Activated T-cell treated with anti-CD3 and anti-CD28 coated beads, Interleukin-2, amount 50 U/mL, for 24 hours (primary cell): ENCODE measurements at regions not wholly inside any gene's neighbourhood (a gene's known extent, or its start where the extent isn't known, plus 50 kb on each side); places are given as distances from the start of the nearest gene placed in this dataset.

Experiments used
- DNase-seq: peaks from one replicate; pipeline ENCODE4 v3.0.0-alpha.2; 2020
- H3K27ac Mint-ChIP-seq: 2 replicates; pipeline ENCODE4 v1.8.0; 2020; ENCODE audit warnings: mild to moderate bottlenecking, mixed read lengths
- H3K27me3 Mint-ChIP-seq: 2 replicates; pipeline ENCODE4 v1.8.0; 2020; ENCODE audit warnings: mixed read lengths
- H3K36me3 Mint-ChIP-seq: 2 replicates; pipeline ENCODE4 v1.8.0; 2020; ENCODE audit warnings: low read depth, mixed read lengths
- H3K4me1 Mint-ChIP-seq: 2 replicates; pipeline ENCODE4 v1.8.0; 2020; ENCODE audit warnings: low read depth, mixed read lengths
- H3K4me3 Mint-ChIP-seq: 2 replicates; pipeline ENCODE4 v1.8.0; 2020; ENCODE audit warnings: mild to moderate bottlenecking, moderate library complexity, mixed read lengths
- H3K9me3 Mint-ChIP-seq: 2 replicates; pipeline ENCODE4 v1.8.0; 2020; ENCODE audit warnings: mixed read lengths

GRCh38 chr5:135089912-135090311 lies 55.9 kb upstream of the PITX1 start:
- Mint-ChIP-seq H3K27ac (no peak overlapping the region), H3K4me3 (no peak overlapping the region), H3K27me3 (peaks cover 23% of the 10 kb centered on the region), H3K9me3 (no peaks in the 10 kb centered on the region), H3K4me1 (no peaks in the 10 kb centered on the region), H3K36me3 (no peaks in the 10 kb centered on the region)
- no peak for DNase-seq

GRCh38 chr5:135088911-135089310 lies 54.9 kb upstream of the PITX1 start:
- no peak for DNase-seq
- no peak overlapping the region for H3K27ac Mint-ChIP-seq
- no peaks in the 10 kb centered on the region for H3K9me3 Mint-ChIP-seq
- no peak overlapping the region for H3K4me3 Mint-ChIP-seq
- no peaks in the 10 kb centered on the region for H3K4me1 Mint-ChIP-seq
- no peaks in the 10 kb centered on the region for H3K36me3 Mint-ChIP-seq
- peaks cover 27% of the 10 kb centered on the region for H3K27me3 Mint-ChIP-seq

GRCh38 chr5:135087950-135088349 lies 53.9 kb upstream of the PITX1 start:
- no peak overlapping the region for H3K27ac Mint-ChIP-seq
- DNase-seq = peak; percentile 8
- H3K9me3 Mint-ChIP-seq = no peaks in the 10 kb centered on the region
- no peak overlapping the region for H3K4me3 Mint-ChIP-seq
- H3K4me1 Mint-ChIP-seq = no peaks in the 10 kb centered on the region
- no peaks in the 10 kb centered on the region for H3K36me3 Mint-ChIP-seq
- peaks cover 31% of the 10 kb centered on the region for H3K27me3 Mint-ChIP-seq

- Mint-ChIP-seq H3K4me1 (no peaks in the 10 kb centered on the region), H3K27ac (no peak overlapping the region), H3K9me3 (peaks cover 10% of the 10 kb centered on the region), H3K36me3 (no peaks in the 10 kb centered on the region), H3K4me3 (no peak overlapping the region), H3K27me3 (peaks cover 36% of the 10 kb centered on the region)
- DNase-seq = no peak
Measured at GRCh38 chr5:135085936-135086725, 52.1 kb upstream of the PITX1 start.

GRCh38 chr5:135085133-135085935 lies 51.3 kb upstream of the PITX1 start:
- Mint-ChIP-seq H3K27ac (no peak overlapping the region), H3K4me1 (no peaks in the 10 kb centered on the region), H3K27me3 (peaks cover 36% of the 10 kb centered on the region), H3K4me3 (no peak overlapping the region), H3K36me3 (no peaks in the 10 kb centered on the region), H3K9me3 (peaks cover 13% of the 10 kb centered on the region)
- no peak for DNase-seq
